ENCODE measurements at regions not wholly inside any gene's neighbourhood (a gene's known extent, or its start where the extent isn't known, plus 50 kb on each side); places are given as distances from the start of the nearest gene placed in this dataset.

- peaks cover 5% of the 10 kb centered on the region; the same call in 2 of the 3 replicates for H3K4me1 Mint-ChIP-seq
Measured at GRCh38 chr20:3349786-3350185, 57.7 kb downstream of the DNAAF9 start.

More at GRCh38 chr20:3349786-3350185, 57.7 kb downstream of the DNAAF9 start:
- no peaks in the 10 kb centered on the region for H4K20me1 ChIP-seq (replicated peaks; ENCODE audit: insufficient read depth)
- TF ChIP-seq STAT1 (IDR thresholded peaks at IDR 0.05; ENCODE audit: unreplicated experiment), result no peak
- TF ChIP-seq CREB1 (CRISPR knock-in tag; IDR thresholded peaks at IDR 0.05; ENCODE audit: low read depth), result no peak
- TF ChIP-seq ZNF462 (CRISPR knock-in tag; IDR thresholded peaks at IDR 0.05), result no peak
- no peak for TF ChIP-seq JUNB (IDR thresholded peaks at IDR 0.05; ENCODE audit: unreplicated experiment)
- no peak for TF ChIP-seq CTCF (conservative IDR thresholded peaks at IDR 0.05; ENCODE audit: low read depth in 2 of 2)
- TF ChIP-seq ZNF331 (CRISPR knock-in tag; IDR thresholded peaks at IDR 0.05; ENCODE audit: low read depth), result no peak
- TF ChIP-seq EZH2phosphoT487 (IDR thresholded peaks at IDR 0.05; ENCODE audit: unreplicated experiment), result no peak
- H3K9me2 ChIP-seq (ENCODE audit: insufficient read depth), result no peaks in the 10 kb centered on the region
- DNase-seq (ENCODE audit: low spot score) (no peak), ATAC-seq (no peak)
- Mint-ChIP-seq H3K36me3 (ENCODE audit: low read depth) (no peaks in the 10 kb centered on the region), H3K27me3 (ENCODE audit: insufficient read depth, low read depth, poor library complexity) (no peaks in the 10 kb centered on the region), H3K27ac (no peak overlapping the region), H3K9me3 (no peaks in the 10 kb centered on the region), H3K4me3 (no peak overlapping the region)
- H3K4me2 ChIP-seq, result no peak overlapping the region
- H3F3A ChIP-seq (replicated peaks; ENCODE audit: low read depth), result no peaks in the 10 kb centered on the region
- no peaks in the 10 kb centered on the region for H3K27me3 ChIP-seq (ENCODE audit: insufficient read depth)
- H3K4me3 ChIP-seq, result no peak overlapping the region
- H3K4me1 ChIP-seq (ENCODE audit: insufficient read depth), result no peaks in the 10 kb centered on the region
- H3K36me3 ChIP-seq (ENCODE audit: insufficient read depth), result no peaks in the 10 kb centered on the region
- no peak overlapping the region for H3K27ac ChIP-seq (ENCODE audit: low read depth)
- no peak overlapping the region for H2AFZ ChIP-seq
- H3K79me2 ChIP-seq (replicated peaks; ENCODE audit: insufficient read depth), result no peaks in the 10 kb centered on the region
